Hepatocyte (in vitro differentiated cells): ENCODE measurements at regions not wholly inside any gene's neighbourhood (a gene's known extent, or its start where the extent isn't known, plus 50 kb on each side); places are given as distances from the start of the nearest gene placed in this dataset.
"Not testable (repeated sequence)": the region's sequence is repeated elsewhere in the genome, so short reads cannot be mapped to it uniquely, and the experiment has no call there.

Experiments
- EZH2 ChIP-seq: fragments of 200-600 bp; sonication (generic); IDR thresholded peaks from 2 replicates; pipeline ENCODE4 v1.6.1; 2016; ENCODE audit warnings: antibody characterized with exemption, mild to moderate bottlenecking, borderline replicate concordance
- EZH2phosphoT487 ChIP-seq: fragments of 200-600 bp; sonication (generic); IDR thresholded peaks from one replicate; pipeline ENCODE4 v1.6.1; 2018; ENCODE audit warnings: antibody characterized with exemption, mild to moderate bottlenecking, low read depth, moderate library complexity; ENCODE audit not compliant: unreplicated experiment, severe bottlenecking
- TF ChIP-seq, protein P1 (sequence below): fragments of 200-600 bp; sonication (generic); IDR thresholded peaks from 2 replicates; pipeline ENCODE4 v1.5.1; 2016; ENCODE audit warnings: antibody characterized with exemption, mild to moderate bottlenecking; ENCODE audit not compliant: poor library complexity

DNA sequence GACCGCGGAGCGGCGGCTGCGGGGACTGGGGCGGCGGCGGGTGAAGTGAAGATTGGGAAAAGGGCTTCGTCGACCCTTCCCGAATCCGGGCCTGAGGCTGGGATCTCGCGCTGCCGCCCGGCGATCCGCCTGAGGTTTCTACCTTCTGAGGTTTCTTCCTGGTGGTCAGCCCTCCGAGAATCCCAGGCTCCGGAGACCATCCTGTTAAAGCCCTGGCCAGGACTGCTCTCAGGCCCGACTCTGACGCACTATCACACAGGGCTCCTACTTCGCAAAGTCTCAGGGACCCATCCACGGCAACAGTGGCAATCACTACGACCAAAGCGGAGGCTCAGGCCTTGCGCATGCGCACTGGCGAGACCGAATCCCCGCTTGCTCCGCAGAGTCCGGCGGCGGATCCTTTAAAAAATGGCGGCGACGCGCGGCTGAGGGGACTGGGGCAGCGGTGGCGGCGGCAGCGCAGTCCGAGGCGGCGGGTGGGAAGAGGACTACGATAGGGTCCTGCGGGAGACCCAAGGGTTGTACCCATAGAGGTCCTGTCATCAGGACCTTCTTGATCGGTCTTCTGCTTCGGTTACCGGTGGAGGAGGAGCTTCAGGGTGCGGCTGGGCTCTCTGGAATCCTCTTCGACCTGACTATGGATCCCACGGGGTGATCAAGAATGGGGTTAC is 157.2 kb upstream of the ZNF337 start:
- not testable (repeated sequence) for TF ChIP-seq EZH2phosphoT487, EZH2
- TF ChIP-seq, protein P1, sequence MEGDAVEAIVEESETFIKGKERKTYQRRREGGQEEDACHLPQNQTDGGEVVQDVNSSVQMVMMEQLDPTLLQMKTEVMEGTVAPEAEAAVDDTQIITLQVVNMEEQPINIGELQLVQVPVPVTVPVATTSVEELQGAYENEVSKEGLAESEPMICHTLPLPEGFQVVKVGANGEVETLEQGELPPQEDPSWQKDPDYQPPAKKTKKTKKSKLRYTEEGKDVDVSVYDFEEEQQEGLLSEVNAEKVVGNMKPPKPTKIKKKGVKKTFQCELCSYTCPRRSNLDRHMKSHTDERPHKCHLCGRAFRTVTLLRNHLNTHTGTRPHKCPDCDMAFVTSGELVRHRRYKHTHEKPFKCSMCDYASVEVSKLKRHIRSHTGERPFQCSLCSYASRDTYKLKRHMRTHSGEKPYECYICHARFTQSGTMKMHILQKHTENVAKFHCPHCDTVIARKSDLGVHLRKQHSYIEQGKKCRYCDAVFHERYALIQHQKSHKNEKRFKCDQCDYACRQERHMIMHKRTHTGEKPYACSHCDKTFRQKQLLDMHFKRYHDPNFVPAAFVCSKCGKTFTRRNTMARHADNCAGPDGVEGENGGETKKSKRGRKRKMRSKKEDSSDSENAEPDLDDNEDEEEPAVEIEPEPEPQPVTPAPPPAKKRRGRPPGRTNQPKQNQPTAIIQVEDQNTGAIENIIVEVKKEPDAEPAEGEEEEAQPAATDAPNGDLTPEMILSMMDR: not testable (repeated sequence)
